Fibroblast of the aortic adventitia (primary cell): ENCODE measurements at regions not wholly inside any gene's neighbourhood (a gene's known extent, or its start where the extent isn't known, plus 50 kb on each side); places are given as distances from the start of the nearest gene placed in this dataset.
A peak's percentile ranks its signal among the peaks of the same experiment; 100 is the strongest.

Experiments used
- DNase-seq: peaks from one replicate; pipeline ENCODE4 v3.0.0-alpha.2; 2010; ENCODE audit warnings: low read depth
- H3K4me3 ChIP-seq: 2 replicates; pipeline ENCODE4 v1.5.1; 2011; ENCODE audit warnings: low read depth, mild to moderate bottlenecking, control low read depth, low read length, moderate library complexity
- TF ChIP-seq, protein P1 (sequence below): IDR thresholded peaks from 2 replicates; pipeline ENCODE4 v1.5.1; 2011; ENCODE audit warnings: mild to moderate bottlenecking, low read length, control low read depth, inconsistent platforms; ENCODE audit not compliant: insufficient read depth

- TF ChIP-seq, protein P1, sequence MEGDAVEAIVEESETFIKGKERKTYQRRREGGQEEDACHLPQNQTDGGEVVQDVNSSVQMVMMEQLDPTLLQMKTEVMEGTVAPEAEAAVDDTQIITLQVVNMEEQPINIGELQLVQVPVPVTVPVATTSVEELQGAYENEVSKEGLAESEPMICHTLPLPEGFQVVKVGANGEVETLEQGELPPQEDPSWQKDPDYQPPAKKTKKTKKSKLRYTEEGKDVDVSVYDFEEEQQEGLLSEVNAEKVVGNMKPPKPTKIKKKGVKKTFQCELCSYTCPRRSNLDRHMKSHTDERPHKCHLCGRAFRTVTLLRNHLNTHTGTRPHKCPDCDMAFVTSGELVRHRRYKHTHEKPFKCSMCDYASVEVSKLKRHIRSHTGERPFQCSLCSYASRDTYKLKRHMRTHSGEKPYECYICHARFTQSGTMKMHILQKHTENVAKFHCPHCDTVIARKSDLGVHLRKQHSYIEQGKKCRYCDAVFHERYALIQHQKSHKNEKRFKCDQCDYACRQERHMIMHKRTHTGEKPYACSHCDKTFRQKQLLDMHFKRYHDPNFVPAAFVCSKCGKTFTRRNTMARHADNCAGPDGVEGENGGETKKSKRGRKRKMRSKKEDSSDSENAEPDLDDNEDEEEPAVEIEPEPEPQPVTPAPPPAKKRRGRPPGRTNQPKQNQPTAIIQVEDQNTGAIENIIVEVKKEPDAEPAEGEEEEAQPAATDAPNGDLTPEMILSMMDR = no peak
- no peak overlapping the region for H3K4me3 ChIP-seq
- DNase-seq = no peak
Measured at GRCh38 chr2:64234150-64234549, 89.9 kb upstream of the PELI1 start.

DNA sequence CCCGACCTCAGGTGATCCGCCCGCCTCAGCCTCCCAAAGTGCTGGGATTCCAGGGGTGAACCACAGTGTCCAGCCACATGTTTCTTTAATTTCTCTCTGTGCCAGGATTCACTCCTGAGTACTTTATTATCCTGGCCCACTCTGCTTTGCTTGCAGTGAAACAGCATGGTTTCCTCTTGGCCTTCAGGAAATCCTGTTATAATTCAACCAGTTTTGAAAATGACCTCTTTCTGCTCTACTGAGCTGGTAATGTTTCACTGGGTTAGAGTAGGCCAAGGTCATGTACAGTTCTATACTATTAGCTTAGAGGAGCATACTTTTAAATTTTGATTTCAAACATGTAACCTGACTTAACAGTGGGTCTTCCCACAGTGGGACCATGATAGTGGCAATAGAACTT lies 90.6 kb upstream of the PELI1 start:
- TF ChIP-seq, protein P1 = no peak
- no peak for DNase-seq
- H3K4me3 ChIP-seq = no peak overlapping the region

DNA sequence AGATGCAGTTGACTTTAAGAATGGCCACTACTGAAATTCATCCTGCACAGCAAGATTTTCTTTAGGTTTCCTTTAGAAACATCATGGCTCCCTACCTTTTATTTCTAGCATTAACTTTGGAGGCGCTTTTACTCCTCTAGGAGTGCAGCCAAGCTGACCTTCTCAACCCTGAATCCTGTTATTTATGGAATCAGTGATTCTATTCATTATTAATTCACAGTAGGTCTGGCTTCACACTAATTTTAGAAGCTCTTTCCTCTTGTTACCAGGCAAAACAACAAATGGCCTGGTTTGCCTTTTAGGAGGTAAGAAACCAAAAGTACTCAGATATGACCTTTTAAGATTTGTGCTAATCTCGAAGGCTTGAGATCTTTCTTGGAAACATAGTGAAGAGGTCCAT lies 93.0 kb upstream of the PELI1 start:
- TF ChIP-seq, protein P1 = no peak
- no peak overlapping the region for H3K4me3 ChIP-seq
- no peak for DNase-seq

GRCh38 chr2:64238799-64239198 lies 94.6 kb upstream of the PELI1 start:
- TF ChIP-seq, protein P1 = no peak
- DNase-seq = no peak
- no peak overlapping the region for H3K4me3 ChIP-seq

DNA sequence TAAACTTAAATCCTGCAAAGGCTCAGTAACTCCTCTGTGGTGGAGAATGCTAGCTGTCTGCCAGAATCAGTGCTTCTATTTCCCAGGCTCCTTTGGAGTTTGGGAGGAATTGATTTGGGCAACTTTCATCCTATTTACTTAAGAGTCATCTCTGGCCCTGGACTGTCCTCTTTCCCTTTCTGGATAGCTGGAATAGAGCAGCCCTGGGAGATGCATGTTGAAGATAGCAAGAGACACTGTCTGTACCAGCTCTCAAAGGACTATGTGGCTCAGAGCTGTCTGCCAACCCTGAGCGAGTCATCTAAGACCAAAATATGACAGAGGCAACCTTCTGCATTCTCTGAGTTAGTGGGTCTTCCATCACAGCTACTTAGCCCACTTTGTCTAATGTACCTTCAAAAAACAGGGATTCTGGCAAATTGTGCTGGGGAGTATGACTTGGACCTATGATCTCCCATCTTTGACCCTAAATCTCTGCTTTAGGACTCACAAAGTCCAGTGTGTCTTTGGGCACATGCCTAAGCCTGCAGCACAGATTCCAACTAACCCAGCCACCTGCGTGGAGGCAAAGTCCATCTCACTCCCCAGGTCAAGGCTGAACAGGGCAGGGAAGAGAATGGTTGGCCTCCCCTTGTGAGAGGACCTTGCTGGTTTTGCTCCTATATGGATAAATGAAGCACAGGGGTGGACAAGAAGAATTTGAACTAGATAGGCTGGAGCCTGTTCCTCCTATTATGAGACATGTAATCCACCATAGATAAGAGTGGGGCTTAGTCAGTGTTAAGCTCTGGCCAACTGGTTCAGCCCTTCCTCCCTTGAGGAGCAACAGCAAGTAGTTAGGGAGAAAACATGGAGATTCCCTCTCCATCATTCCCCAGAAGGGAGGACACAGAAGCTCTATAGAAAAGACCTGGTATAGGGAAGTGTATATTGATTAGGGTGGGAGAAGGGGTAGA lies 99.1 kb upstream of the PELI1 start:
- no peak overlapping the region for H3K4me3 ChIP-seq
- peak; percentile 55 for DNase-seq
- TF ChIP-seq, protein P1 = no peak

DNA sequence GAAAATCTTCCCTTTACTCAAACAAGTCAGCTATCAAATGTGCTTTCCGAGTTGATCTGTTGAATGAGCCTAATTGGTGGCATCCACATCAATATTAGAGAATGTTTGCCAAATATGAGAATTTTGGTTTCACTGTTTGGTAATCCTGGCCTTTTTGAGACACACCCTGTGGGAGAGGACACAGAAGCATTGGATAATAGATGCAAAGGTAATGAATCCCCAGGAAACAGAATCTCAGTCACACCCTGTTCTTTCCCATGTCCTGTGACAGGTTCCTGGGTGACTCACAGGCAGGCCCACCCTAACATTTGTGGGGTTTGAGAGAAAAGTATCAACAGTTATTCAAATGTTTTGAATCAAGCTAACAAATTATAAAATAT lies 99.8 kb upstream of the PELI1 start:
- TF ChIP-seq, protein P1 = no peak
- no peak for DNase-seq

More for the DNA sequence above, 99.8 kb upstream of the PELI1 start:
- no peak overlapping the region for H3K4me3 ChIP-seq
